ENCODE measurements at regions not wholly inside any gene's neighbourhood (a gene's known extent, or its start where the extent isn't known, plus 50 kb on each side); places are given as distances from the start of the nearest gene placed in this dataset.
A peak's percentile ranks its signal among the peaks of the same experiment; 100 is the strongest.

GRCh38 chr13:106184790-106185189, 350.7 kb downstream of the EFNB2 start (continued):
- no peak for TF ChIP-seq SRF (IDR thresholded peaks at IDR 0.05; ENCODE audit: low read depth)

- Histone ChIP-seq H3K4me1 (ENCODE audit: control insufficient read depth in 1 of 2, insufficient read depth in 2 of 2, low read length in 2 of 2) (peaks cover 16 to 30% of the 10 kb centered on the region in 2 experiments), H3K9me2 (ENCODE audit: insufficient read depth) (no peaks in the 10 kb centered on the region), H3K79me2 (ENCODE audit: insufficient read depth, low read length) (no peaks in the 10 kb centered on the region), H3K27ac (ENCODE audit: low read depth, low read length) (no peak overlapping the region), H3K27me3 (ENCODE audit: insufficient read depth, low read length) (no peaks in the 10 kb centered on the region), H3K4me3 (replicated peaks in 1 of 2; ENCODE audit: low read depth in 1 of 2, low read length in 2 of 2) (no peak overlapping the region), H3K9ac (ENCODE audit: low read length) (no peak overlapping the region), H4K20me1 (ENCODE audit: insufficient read depth) (no peaks in the 10 kb centered on the region), H2AFZ (ENCODE audit: low read depth, low read length, poor library complexity, severe bottlenecking) (no peak overlapping the region), H3K36me3 (ENCODE audit: control insufficient read depth in 1 of 2, insufficient read depth in 2 of 2, low read length in 2 of 2) (no peaks in the 10 kb centered on the region), H3K4me2 (ENCODE audit: low read length) (peak overlapping the region; percentile 55; the same call in 1 of the 2 replicates), H3K9me3 (ENCODE audit: control insufficient read depth in 1 of 2, insufficient read depth in 1 of 2, low read depth in 1 of 2, low read length in 2 of 2) (peaks cover 0 to 7% of the 10 kb centered on the region in 2 experiments; a peak in 1 of 4 replicates)
- DNase-seq (ENCODE audit: low read depth, low spot score), result no peak
- RAD21 ChIA-PET (ENCODE audit: low non-redundant PET in 1 of 2, low total read pairs in 2 of 2, uncharacterized antibody in 2 of 2, unreplicated experiment in 2 of 2), result no interaction called here
- CTCF ChIA-PET, result no interaction called here
- POLR2A ChIA-PET, result no interaction called here
- intact Hi-C loops (cut with micrococcal nuclease), result no loop called here
- BruUV-seq (replicated peaks), result TSS peak; percentile 14
- TF ChIP-seq SP1 (IDR thresholded peaks at IDR 0.05; ENCODE audit: low read depth) (no peak), MAX (IDR thresholded peaks at IDR 0.05) (no peak), REST (IDR thresholded peaks at IDR 0.05; ENCODE audit: low read depth) (no peak), FOSL1 (IDR thresholded peaks at IDR 0.05; ENCODE audit: low read depth) (no peak), POLR2AphosphoS5 (IDR thresholded peaks at IDR 0.05; ENCODE audit: low read depth, low read length) (no peak), ZFX (IDR thresholded peaks at IDR 0.05) (no peak), CEBPB (IDR thresholded peaks at IDR 0.05; ENCODE audit: low read depth) (0 out of 2 replicates have a peak, but pooled peaks have one; percentile 14), SIN3A (IDR thresholded peaks at IDR 0.05; ENCODE audit: low read depth) (no peak), EGR1 (IDR thresholded peaks at IDR 0.05; ENCODE audit: low read depth) (no peak), TCF7L2 (IDR thresholded peaks at IDR 0.05; ENCODE audit: borderline replicate concordance, extremely low read depth, insufficient read depth, insufficient read length) (no peak), EZH2 (IDR thresholded peaks at IDR 0.05) (no peak), SRF (IDR thresholded peaks at IDR 0.05; ENCODE audit: low read depth) (no peak), ZNF274 (IDR thresholded peaks at IDR 0.05; ENCODE audit: low read depth, low read length) (no peak), RAD21 (IDR thresholded peaks at IDR 0.05; ENCODE audit: low read depth) (no peak), CTCF (IDR thresholded peaks at IDR 0.05 in 2 of 3, conservative IDR thresholded peaks at IDR 0.05 in 1 of 3; ENCODE audit: borderline replicate concordance in 1 of 3, insufficient read depth in 1 of 3, low read depth in 2 of 3, low read length in 2 of 3) (no peak), ZBTB33 (IDR thresholded peaks at IDR 0.05; ENCODE audit: extremely low read depth, insufficient replicate concordance, low read length) (no peak), CBX3 (IDR thresholded peaks at IDR 0.05; ENCODE audit: low read depth) (0 out of 2 replicates have a peak, but pooled peaks have one; percentile 14)
- ATAC-seq, result no peak
Observed at GRCh38 chr13:106183410-106184065, 351.9 kb downstream of the EFNB2 start.

Data from HCT116 (cell line).